Stimulated activated CD8-positive, alpha-beta memory T cell treated with anti-CD3 and anti-CD28 coated beads, Interleukin-7, amount 100 ng/mL, for 1 hour (primary cell): ENCODE measurements at regions not wholly inside any gene's neighbourhood (a gene's known extent, or its start where the extent isn't known, plus 50 kb on each side); places are given as distances from the start of the nearest gene placed in this dataset.
"Not testable (repeated sequence)": the region's sequence is repeated elsewhere in the genome, so short reads cannot be mapped to it uniquely, and the experiment has no call there.

ENCODE experiments used
- DNase-seq, 2 donors: peaks; one replicate each; pipeline ENCODE4 v3.0.0-alpha.2; 2020; ENCODE audit warnings: low read depth in 2 of 2

GRCh38 chr10:35934642-35934995 lies 292.5 kb upstream of the FZD8 start:
- DNase-seq, result no peak

- DNase-seq, result no peak
These were observed 292.0 kb upstream of the FZD8 start for GRCh38 chr10:35933940-35934641.

- no peak for DNase-seq
These were observed 291.4 kb upstream of the FZD8 start for GRCh38 chr10:35933491-35933890.

- DNase-seq, result not testable (repeated sequence)
These were observed 287.9 kb upstream of the FZD8 start for GRCh38 chr10:35929962-35930361.

GRCh38 chr10:35928748-35929147 lies 286.7 kb upstream of the FZD8 start:
- DNase-seq, result no peak

- no peak for DNase-seq
These were observed 285.9 kb upstream of the FZD8 start for GRCh38 chr10:35927990-35928488.

GRCh38 chr10:35927341-35927740 lies 285.2 kb upstream of the FZD8 start:
- no peak for DNase-seq

- DNase-seq, result no peak
These were observed 284.8 kb upstream of the FZD8 start for GRCh38 chr10:35926846-35927245.

GRCh38 chr10:35925493-35925892 lies 283.4 kb upstream of the FZD8 start:
- DNase-seq, result no peak

GRCh38 chr10:35924759-35925158 lies 282.7 kb upstream of the FZD8 start:
- no peak for DNase-seq

GRCh38 chr10:35922876-35923600 lies 280.9 kb upstream of the FZD8 start:
- no peak for DNase-seq

GRCh38 chr10:35921866-35922350 lies 279.8 kb upstream of the FZD8 start:
- no peak for DNase-seq

GRCh38 chr10:35916791-35917190 lies 274.7 kb upstream of the FZD8 start:
- DNase-seq, result no peak

- DNase-seq, result no peak
These were observed 271.5 kb upstream of the FZD8 start for GRCh38 chr10:35913628-35914027.

- no peak for DNase-seq
These were observed 270.8 kb upstream of the FZD8 start for GRCh38 chr10:35912615-35913569.

- no peak for DNase-seq
These were observed 269.9 kb upstream of the FZD8 start for GRCh38 chr10:35911954-35912353.

- DNase-seq, result no peak
These were observed 269.1 kb upstream of the FZD8 start for GRCh38 chr10:35911233-35911632.

- no peak for DNase-seq
These were observed 268.1 kb upstream of the FZD8 start for GRCh38 chr10:35910234-35910633.

- no peak for DNase-seq
These were observed 267.1 kb upstream of the FZD8 start for GRCh38 chr10:35909121-35909720.

- DNase-seq, result no peak
These were observed 266.4 kb upstream of the FZD8 start for GRCh38 chr10:35908451-35908850.

GRCh38 chr10:35907548-35907947 lies 265.5 kb upstream of the FZD8 start:
- no peak for DNase-seq

- DNase-seq, result no peak
These were observed 264.1 kb upstream of the FZD8 start for GRCh38 chr10:35906155-35906554.
